Activated CD8-positive, alpha-beta T cell treated with anti-CD3 and anti-CD28 coated beads for 36 hours (primary cell): ENCODE measurements at regions not wholly inside any gene's neighbourhood (a gene's known extent, or its start where the extent isn't known, plus 50 kb on each side); places are given as distances from the start of the nearest gene placed in this dataset.
"Not testable (repeated sequence)": the region's sequence is repeated elsewhere in the genome, so short reads cannot be mapped to it uniquely, and the experiment has no call there.

ENCODE experiments used
- ATAC-seq: fragments of 200-7000 bp; cut with Tn5 transposase; one replicate; pipeline ENCODE4 v1.10.0; 2021; ENCODE audit warnings: mild to moderate bottlenecking, moderate library complexity
- CTCF ChIA-PET: fragments of 350-600 bp; sonication (Branson Sonifier 250); formaldehyde crosslinking; loops from one replicate; lab custom pipeline; 2021; ENCODE audit warnings: antibody characterized with exemption; lab: Charles Lee
- POLR2A ChIA-PET: fragments of 350-600 bp; sonication (Branson Sonifier 250); formaldehyde crosslinking; loops from one replicate; lab custom pipeline; 2021; ENCODE audit warnings: antibody characterized with exemption; lab: Charles Lee
- DNase-seq: peaks from one replicate; pipeline ENCODE4 v3.0.0-alpha.2; 2020
- H3K27ac Mint-ChIP-seq: one replicate; pipeline ENCODE4 v1.8.0; 2021; ENCODE audit warnings: mild to moderate bottlenecking, mixed read lengths
- H3K27me3 Mint-ChIP-seq: one replicate; pipeline ENCODE4 v1.8.0; 2021; ENCODE audit warnings: mixed read lengths
- H3K36me3 Mint-ChIP-seq: one replicate; pipeline ENCODE4 v1.8.0; 2021; ENCODE audit warnings: low read depth, mixed read lengths
- H3K4me1 Mint-ChIP-seq: one replicate; pipeline ENCODE4 v1.8.0; 2021; ENCODE audit warnings: low read depth, mixed read lengths
- H3K4me3 Mint-ChIP-seq: one replicate; pipeline ENCODE4 v1.8.0; 2021; ENCODE audit warnings: mild to moderate bottlenecking, moderate library complexity, mixed read lengths
- H3K9me3 Mint-ChIP-seq: one replicate; pipeline ENCODE4 v1.8.0; 2021; ENCODE audit warnings: mixed read lengths
- intact Hi-C: fragments of 100-400 bp; cut with micrococcal nuclease; formaldehyde crosslinking; loops from one replicate; pipeline ENCODE4 v1.10.0; 2022
- TF ChIP-seq, protein P1 (sequence below): fragments of 200-600 bp; IDR thresholded peaks from one replicate; pipeline ENCODE4 v1.8.0; 2022; ENCODE audit warnings: antibody characterized with exemption, mild to moderate bottlenecking

DNA sequence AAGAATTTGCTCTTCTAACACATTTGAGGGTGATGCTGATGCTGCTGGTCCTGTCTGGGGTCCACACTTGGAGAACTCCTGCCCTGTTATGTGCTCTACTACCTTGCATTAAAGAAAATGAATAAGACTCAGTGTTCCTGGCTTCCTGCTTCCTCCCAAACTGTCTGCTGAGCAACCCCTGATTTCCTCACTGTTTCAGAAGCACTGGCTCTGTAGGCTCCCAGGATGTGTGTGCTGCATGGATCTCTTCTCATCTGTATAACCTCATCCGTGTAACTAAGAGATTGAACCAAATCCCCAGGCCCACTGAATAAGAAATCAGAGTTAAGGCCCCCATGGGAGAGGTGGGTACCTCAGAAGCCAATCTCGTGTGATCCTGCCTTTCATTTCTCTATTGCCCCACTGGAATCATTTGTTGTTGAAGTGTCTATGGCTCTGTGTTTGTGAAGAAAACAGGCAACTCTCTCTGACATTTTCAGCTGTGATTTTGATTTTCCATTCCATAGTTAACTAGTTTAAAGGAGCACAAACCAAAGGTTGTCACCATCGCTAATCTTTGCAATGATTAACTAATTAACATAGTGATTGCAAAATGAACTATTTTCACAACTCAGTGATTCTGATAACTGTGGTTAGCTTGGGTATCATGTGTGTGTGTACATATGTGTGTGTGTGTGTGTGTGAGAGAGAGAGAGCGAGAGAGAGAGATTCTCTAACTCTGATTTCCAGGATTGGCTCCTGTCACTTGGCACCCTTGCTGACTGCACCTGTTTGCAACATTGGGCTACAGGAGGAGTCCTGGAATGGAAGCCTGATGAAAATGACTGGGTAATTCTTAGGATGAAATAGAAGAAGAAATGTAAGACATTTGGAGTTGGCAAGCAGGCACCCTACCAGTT is 196.2 kb downstream of the SLC38A4 start:
- intact Hi-C loops, result no loop called here

DNA sequence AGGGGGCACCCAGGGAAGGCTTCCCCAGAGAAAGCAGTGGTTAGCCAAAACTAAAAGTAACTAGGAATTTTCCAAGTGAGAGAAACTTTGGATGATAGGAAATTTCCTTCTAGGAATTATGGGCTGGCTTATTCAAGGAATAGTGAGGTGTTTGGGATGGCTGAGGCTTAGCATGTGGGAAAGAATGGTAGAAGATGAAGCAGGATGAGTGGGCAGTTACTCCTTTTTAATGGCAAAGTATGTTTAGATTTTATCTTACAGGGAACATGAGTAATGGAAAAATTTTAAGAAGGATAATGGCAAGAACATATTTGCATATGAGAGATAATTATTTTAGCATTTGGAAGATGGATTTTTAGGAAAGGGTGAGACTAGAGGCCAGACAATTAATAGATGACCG is 197.6 kb downstream of the SLC38A4 start:
- TF ChIP-seq, protein P1, sequence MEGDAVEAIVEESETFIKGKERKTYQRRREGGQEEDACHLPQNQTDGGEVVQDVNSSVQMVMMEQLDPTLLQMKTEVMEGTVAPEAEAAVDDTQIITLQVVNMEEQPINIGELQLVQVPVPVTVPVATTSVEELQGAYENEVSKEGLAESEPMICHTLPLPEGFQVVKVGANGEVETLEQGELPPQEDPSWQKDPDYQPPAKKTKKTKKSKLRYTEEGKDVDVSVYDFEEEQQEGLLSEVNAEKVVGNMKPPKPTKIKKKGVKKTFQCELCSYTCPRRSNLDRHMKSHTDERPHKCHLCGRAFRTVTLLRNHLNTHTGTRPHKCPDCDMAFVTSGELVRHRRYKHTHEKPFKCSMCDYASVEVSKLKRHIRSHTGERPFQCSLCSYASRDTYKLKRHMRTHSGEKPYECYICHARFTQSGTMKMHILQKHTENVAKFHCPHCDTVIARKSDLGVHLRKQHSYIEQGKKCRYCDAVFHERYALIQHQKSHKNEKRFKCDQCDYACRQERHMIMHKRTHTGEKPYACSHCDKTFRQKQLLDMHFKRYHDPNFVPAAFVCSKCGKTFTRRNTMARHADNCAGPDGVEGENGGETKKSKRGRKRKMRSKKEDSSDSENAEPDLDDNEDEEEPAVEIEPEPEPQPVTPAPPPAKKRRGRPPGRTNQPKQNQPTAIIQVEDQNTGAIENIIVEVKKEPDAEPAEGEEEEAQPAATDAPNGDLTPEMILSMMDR, result no peak
- DNase-seq (no peak), ATAC-seq (no peak)
- H3K4me1 Mint-ChIP-seq, result peaks cover 2% of the 10 kb centered on the region
- POLR2A ChIA-PET, result no interaction called here
- no peaks in the 10 kb centered on the region for H3K36me3 Mint-ChIP-seq
- H3K27me3 Mint-ChIP-seq, result no peaks in the 10 kb centered on the region
- intact Hi-C loops, result no loop called here
- no peak overlapping the region for H3K4me3 Mint-ChIP-seq
- CTCF ChIA-PET, result no interaction called here
- no peak overlapping the region for H3K27ac Mint-ChIP-seq
- no peaks in the 10 kb centered on the region for H3K9me3 Mint-ChIP-seq

More for the DNA sequence above, 196.2 kb downstream of the SLC38A4 start:
- ChIA-PET CTCF (no interaction called here), POLR2A (no interaction called here)
- ATAC-seq, result no peak
- Mint-ChIP-seq H3K27ac (no peak overlapping the region), H3K4me3 (no peak overlapping the region), H3K36me3 (no peaks in the 10 kb centered on the region), H3K9me3 (peaks cover 2% of the 10 kb centered on the region), H3K27me3 (no peaks in the 10 kb centered on the region), H3K4me1 (no peaks in the 10 kb centered on the region)
- TF ChIP-seq, protein P1, result no peak
- no peak for DNase-seq

DNA sequence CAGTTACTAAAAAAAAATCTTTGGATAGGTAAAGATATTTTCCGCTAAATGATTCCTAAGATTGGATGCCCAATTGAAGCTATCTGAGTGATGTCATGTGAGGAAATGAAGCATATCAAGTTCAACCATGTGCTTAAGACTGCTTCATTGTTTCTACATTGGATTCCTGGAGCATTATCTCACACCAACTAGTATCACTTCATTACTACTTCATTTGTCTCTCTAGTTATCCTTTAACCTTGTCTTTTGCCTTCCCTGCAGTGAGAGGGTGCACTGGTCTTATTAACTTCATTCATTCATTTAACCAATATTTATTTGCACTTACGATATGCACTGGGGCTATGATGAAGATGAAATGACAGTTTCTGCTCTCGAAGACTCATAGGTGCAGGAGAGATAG is 198.1 kb downstream of the SLC38A4 start:
- Mint-ChIP-seq H3K4me1 (peaks cover 2% of the 10 kb centered on the region), H3K4me3 (no peak overlapping the region), H3K27me3 (no peaks in the 10 kb centered on the region), H3K9me3 (no peaks in the 10 kb centered on the region), H3K36me3 (no peaks in the 10 kb centered on the region), H3K27ac (no peak overlapping the region)
- ATAC-seq, result no peak
- ChIA-PET CTCF (no interaction called here), POLR2A (no interaction called here)
- intact Hi-C loops, result no loop called here
- TF ChIP-seq, protein P1, result no peak
- DNase-seq, result no peak

DNA sequence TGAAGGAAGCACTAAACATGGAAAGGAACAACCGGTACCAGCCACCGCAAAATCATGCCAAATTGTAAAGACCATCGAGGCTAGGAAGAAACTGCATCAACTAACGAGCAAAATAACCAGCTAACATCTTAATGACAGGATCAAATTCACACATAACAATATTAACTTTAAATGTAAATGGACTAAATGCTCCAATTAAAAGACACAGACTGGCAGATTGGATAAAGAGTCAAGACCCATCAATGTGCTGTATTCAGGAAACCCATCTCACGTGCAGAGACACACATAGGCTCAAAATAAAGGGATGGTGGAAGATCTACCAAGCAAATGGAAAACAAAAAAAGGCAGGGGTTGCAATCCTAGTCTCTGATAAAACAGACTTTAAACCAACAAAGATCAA is 206.3 kb downstream of the SLC38A4 start:
- not testable (repeated sequence) for H3K4me1 Mint-ChIP-seq

DNA sequence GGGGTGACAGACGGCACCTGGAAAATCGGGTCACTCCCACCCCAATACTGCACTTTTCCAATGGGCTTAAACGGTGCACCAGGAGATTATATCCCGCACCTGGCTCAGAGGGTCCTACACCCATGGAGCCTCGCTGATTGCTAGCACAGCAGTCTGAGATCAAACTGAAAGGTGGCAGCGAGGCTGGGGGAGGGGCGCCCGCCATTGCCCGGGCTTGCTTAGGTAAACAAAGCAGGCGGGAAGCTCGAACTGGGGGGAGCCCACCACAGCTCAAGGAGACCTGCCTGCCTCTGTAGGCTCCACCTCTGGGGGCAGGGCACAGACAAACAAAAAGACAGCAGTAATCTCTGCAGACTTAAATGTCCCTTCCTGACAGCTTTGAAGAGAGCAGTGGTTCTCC is 208.1 kb downstream of the SLC38A4 start:
- intact Hi-C loops, H3K27me3 Mint-ChIP-seq, CTCF ChIA-PET, POLR2A ChIA-PET, H3K36me3 Mint-ChIP-seq, H3K9me3 Mint-ChIP-seq, H3K4me3 Mint-ChIP-seq, DNase-seq, H3K4me1 Mint-ChIP-seq, H3K27ac Mint-ChIP-seq, ATAC-seq: not testable (repeated sequence)

More for the DNA sequence above, 206.3 kb downstream of the SLC38A4 start:
- H3K9me3 Mint-ChIP-seq, POLR2A ChIA-PET, H3K36me3 Mint-ChIP-seq, CTCF ChIA-PET, H3K27me3 Mint-ChIP-seq, DNase-seq, intact Hi-C loops, ATAC-seq, H3K4me3 Mint-ChIP-seq, H3K27ac Mint-ChIP-seq: not testable (repeated sequence)

DNA sequence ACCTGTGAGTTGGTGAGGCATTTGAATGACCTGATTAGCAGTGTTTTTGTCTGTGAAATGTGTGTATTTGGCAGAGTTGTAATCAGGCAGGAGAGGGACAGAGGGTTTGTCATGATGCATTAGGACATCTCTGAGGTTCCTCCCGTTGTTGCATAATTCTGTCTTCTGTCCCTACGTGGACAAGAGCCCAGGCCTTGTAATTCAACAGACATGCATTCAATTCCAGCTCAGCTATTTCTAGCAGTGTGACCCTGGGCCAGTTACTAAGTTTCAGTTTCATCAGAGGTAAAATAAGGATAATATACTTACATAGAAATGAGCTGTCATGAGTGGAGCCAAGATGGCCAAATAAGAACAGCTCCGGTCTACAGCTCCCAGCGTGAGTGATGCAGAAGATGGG is 208.6 kb downstream of the SLC38A4 start:
- Mint-ChIP-seq H3K9me3 (peaks cover 8% of the 10 kb centered on the region), H3K4me1 (no peaks in the 10 kb centered on the region), H3K4me3 (no peak overlapping the region), H3K27me3 (no peaks in the 10 kb centered on the region), H3K36me3 (peaks cover 2% of the 10 kb centered on the region), H3K27ac (no peak overlapping the region)
- CTCF ChIA-PET, result no interaction called here
- intact Hi-C loops, result no loop called here
- DNase-seq (no peak), ATAC-seq (no peak)
- TF ChIP-seq, protein P1, result no peak
- POLR2A ChIA-PET, result no interaction called here
